Vagina (tissue), 2 donors: ENCODE measurements at regions not wholly inside any gene's neighbourhood (a gene's known extent, or its start where the extent isn't known, plus 50 kb on each side); places are given as distances from the start of the nearest gene placed in this dataset.

Experiments used
- POLR2AphosphoS5 ChIP-seq, 2 donors: sonication (generic); formaldehyde crosslinking; IDR thresholded peaks; one replicate each; pipeline ENCODE4 v1.9.0; 2017; ENCODE audit warnings: antibody characterized with exemption in 2 of 2, mild to moderate bottlenecking in 2 of 2, low read depth in 1 of 2; ENCODE audit not compliant: insufficient read depth in 1 of 2
- TF ChIP-seq, protein P1 (sequence below), 3 experiments: fragments of 450-650 bp in 2 of 3; fragments of 200-600 bp in 1 of 3; sonication (generic) in 1 of 3; IDR thresholded peaks; one replicate each; pipeline ENCODE4 v1.5.1; 2017 to 2019; ENCODE audit warnings: antibody characterized with exemption in 3 of 3, mild to moderate bottlenecking in 2 of 3, moderate library complexity in 2 of 3

DNA sequence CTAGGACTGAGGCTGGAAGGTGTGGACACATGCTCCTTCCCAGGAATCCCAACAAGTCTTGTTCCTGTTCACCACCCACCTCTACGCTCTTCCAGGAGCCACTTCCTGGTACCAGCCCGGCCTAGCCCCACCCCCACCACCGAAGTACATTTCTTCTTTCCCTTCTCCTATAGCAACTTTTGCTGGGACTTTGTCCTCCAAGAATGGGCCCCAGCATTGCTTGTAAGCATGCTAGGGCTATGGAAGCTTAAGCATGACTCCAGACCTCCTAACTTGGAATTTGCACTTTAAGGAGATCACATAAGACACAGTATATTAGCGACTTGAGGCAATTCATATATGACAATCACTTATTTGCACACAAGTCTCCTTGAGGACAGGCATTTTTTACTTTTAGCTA lies 462.0 kb upstream of the ARID1B start:
- TF ChIP-seq, protein P1, sequence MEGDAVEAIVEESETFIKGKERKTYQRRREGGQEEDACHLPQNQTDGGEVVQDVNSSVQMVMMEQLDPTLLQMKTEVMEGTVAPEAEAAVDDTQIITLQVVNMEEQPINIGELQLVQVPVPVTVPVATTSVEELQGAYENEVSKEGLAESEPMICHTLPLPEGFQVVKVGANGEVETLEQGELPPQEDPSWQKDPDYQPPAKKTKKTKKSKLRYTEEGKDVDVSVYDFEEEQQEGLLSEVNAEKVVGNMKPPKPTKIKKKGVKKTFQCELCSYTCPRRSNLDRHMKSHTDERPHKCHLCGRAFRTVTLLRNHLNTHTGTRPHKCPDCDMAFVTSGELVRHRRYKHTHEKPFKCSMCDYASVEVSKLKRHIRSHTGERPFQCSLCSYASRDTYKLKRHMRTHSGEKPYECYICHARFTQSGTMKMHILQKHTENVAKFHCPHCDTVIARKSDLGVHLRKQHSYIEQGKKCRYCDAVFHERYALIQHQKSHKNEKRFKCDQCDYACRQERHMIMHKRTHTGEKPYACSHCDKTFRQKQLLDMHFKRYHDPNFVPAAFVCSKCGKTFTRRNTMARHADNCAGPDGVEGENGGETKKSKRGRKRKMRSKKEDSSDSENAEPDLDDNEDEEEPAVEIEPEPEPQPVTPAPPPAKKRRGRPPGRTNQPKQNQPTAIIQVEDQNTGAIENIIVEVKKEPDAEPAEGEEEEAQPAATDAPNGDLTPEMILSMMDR (IDR thresholded peaks at IDR 0.05): no peak
- TF ChIP-seq POLR2AphosphoS5 (IDR thresholded peaks at IDR 0.05; ENCODE audit: insufficient read depth in 1 of 2, low read depth in 1 of 2): no peak
